GM23338 (cell line): ENCODE measurements at regions not wholly inside any gene's neighbourhood (a gene's known extent, or its start where the extent isn't known, plus 50 kb on each side); places are given as distances from the start of the nearest gene placed in this dataset.

Source experiments
- EZH2 ChIP-seq: fragments of 200-600 bp; sonication (generic); IDR thresholded peaks from one replicate; pipeline ENCODE4 v1.8.0; 2017; ENCODE audit warnings: antibody characterized with exemption, mild to moderate bottlenecking, low read depth; ENCODE audit not compliant: unreplicated experiment
- EZH2phosphoT487 ChIP-seq: fragments of 200-600 bp; sonication (generic); IDR thresholded peaks from one replicate; pipeline ENCODE4 v1.8.1; 2018; ENCODE audit warnings: antibody characterized with exemption; ENCODE audit not compliant: unreplicated experiment
- JUNB ChIP-seq: IDR thresholded peaks from one replicate; pipeline ENCODE4 v1.6.1; 2016; ENCODE audit warnings: antibody characterized with exemption; ENCODE audit not compliant: unreplicated experiment
- POLR2AphosphoS5 ChIP-seq: IDR thresholded peaks from 2 replicates; pipeline ENCODE4 v1.6.1; 2016; ENCODE audit warnings: antibody characterized with exemption, low read depth
- ZNF114 ChIP-seq: fragments of 250-450 bp; sonication (Bioruptor Pico); IDR thresholded peaks from 2 replicates; pipeline ENCODE4 v1.5.0; 2020; ENCODE audit warnings: mild to moderate bottlenecking, moderate library complexity
- TF ChIP-seq, protein P1 (sequence below), 2 experiments: fragments of 200-600 bp in 1 of 2; sonication (generic) in 1 of 2; conservative IDR thresholded peaks; 2 replicates each; pipeline versions ENCODE4 v1.5.1 to v1.6.1; 2016 to 2017; ENCODE audit warnings: antibody characterized with exemption in 2 of 2, low read depth in 2 of 2, mild to moderate bottlenecking in 2 of 2, moderate library complexity in 1 of 2
- TF ChIP-seq, protein P2 (sequence below): IDR thresholded peaks from one replicate; pipeline ENCODE4 v1.6.1; 2018; ENCODE audit warnings: antibody characterized with exemption; ENCODE audit not compliant: unreplicated experiment

DNA sequence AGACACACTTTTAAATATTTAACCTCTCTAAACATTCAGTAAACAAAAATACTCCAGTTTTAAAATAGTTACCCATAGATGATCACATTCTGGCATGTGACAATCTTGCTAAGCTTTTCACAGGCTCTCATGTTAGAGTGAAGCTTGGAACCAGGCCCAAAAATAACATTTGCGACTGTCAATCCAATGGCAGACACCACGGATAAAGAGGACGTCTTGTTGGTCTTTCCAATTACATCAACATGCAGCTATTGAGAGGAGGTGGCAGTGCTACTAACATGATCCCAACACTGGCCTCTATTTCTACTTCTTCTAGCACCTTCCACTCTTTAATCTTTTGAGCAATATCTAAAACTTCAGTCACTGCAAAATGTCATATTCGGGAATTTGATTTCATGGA is 970.8 kb upstream of the TENM3 start:
- TF ChIP-seq, protein P1, sequence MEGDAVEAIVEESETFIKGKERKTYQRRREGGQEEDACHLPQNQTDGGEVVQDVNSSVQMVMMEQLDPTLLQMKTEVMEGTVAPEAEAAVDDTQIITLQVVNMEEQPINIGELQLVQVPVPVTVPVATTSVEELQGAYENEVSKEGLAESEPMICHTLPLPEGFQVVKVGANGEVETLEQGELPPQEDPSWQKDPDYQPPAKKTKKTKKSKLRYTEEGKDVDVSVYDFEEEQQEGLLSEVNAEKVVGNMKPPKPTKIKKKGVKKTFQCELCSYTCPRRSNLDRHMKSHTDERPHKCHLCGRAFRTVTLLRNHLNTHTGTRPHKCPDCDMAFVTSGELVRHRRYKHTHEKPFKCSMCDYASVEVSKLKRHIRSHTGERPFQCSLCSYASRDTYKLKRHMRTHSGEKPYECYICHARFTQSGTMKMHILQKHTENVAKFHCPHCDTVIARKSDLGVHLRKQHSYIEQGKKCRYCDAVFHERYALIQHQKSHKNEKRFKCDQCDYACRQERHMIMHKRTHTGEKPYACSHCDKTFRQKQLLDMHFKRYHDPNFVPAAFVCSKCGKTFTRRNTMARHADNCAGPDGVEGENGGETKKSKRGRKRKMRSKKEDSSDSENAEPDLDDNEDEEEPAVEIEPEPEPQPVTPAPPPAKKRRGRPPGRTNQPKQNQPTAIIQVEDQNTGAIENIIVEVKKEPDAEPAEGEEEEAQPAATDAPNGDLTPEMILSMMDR (conservative IDR thresholded peaks at IDR 0.05; ENCODE audit: low read depth in 2 of 2): no peak
- no peak for TF ChIP-seq EZH2phosphoT487
- no peak for TF ChIP-seq EZH2
- TF ChIP-seq ZNF114 (CRISPR knock-in tag): no peak
- TF ChIP-seq JUNB: no peak
- TF ChIP-seq POLR2AphosphoS5: no peak
- TF ChIP-seq, protein P2, sequence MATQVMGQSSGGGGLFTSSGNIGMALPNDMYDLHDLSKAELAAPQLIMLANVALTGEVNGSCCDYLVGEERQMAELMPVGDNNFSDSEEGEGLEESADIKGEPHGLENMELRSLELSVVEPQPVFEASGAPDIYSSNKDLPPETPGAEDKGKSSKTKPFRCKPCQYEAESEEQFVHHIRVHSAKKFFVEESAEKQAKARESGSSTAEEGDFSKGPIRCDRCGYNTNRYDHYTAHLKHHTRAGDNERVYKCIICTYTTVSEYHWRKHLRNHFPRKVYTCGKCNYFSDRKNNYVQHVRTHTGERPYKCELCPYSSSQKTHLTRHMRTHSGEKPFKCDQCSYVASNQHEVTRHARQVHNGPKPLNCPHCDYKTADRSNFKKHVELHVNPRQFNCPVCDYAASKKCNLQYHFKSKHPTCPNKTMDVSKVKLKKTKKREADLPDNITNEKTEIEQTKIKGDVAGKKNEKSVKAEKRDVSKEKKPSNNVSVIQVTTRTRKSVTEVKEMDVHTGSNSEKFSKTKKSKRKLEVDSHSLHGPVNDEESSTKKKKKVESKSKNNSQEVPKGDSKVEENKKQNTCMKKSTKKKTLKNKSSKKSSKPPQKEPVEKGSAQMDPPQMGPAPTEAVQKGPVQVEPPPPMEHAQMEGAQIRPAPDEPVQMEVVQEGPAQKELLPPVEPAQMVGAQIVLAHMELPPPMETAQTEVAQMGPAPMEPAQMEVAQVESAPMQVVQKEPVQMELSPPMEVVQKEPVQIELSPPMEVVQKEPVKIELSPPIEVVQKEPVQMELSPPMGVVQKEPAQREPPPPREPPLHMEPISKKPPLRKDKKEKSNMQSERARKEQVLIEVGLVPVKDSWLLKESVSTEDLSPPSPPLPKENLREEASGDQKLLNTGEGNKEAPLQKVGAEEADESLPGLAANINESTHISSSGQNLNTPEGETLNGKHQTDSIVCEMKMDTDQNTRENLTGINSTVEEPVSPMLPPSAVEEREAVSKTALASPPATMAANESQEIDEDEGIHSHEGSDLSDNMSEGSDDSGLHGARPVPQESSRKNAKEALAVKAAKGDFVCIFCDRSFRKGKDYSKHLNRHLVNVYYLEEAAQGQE: no peak
